HG02798 (cell line): ENCODE measurements at regions not wholly inside any gene's neighbourhood (a gene's known extent, or its start where the extent isn't known, plus 50 kb on each side); places are given as distances from the start of the nearest gene placed in this dataset.

ENCODE experiments used
- ATAC-seq: cut with Tn5 transposase; IDR thresholded peaks from one replicate; pipeline ENCODE4 v1.9.1; 2021; ENCODE audit warnings: mild to moderate bottlenecking; ENCODE audit not compliant: unreplicated experiment, poor library complexity

GRCh38 chr1:244106837-244107493 is 55.9 kb downstream of the ZBTB18 start:
- no peak for ATAC-seq

DNA sequence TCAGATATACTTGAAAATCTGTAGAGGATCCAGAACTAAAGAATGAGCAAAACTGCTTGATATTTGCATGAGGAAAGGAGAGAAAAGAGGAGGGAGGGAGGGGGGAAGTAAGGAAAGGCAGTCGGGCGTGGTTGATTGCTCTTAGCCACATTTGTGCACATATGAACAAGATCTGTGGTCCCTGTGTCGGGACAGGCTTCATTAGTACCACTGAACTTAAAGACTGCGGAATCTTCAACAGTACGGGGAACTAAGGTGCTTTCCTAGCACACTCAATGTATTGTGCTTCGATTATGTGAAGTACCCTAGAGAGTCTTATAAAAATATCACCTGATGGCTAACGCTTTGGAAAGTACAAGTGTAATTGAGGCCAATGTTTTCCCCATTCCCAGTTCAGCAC is 59.9 kb downstream of the ZBTB18 start:
- ATAC-seq: peak; percentile 42

GRCh38 chr1:244112041-244112440 is 61.0 kb downstream of the ZBTB18 start:
- no peak for ATAC-seq

DNA sequence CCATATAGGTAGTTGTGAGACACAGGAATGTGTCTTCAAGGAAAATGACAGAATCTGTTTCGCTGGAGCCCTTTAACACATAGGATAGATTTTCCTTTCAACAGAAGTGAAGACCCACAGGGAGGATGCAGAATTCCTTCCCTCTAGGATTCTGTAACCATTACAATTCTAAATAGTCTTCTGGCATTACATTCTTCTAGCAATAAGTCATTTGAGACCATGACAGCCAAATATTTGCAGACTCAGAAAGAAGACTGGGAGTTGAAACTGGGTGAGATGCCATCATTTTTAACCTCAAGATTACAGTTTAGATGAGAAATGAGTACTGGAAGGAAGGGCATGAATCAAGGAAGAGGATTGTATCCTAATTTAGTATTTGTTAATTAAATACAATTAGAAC is 61.6 kb downstream of the ZBTB18 start:
- no peak for ATAC-seq

GRCh38 chr1:244113532-244114320 is 62.6 kb downstream of the ZBTB18 start:
- no peak for ATAC-seq

DNA sequence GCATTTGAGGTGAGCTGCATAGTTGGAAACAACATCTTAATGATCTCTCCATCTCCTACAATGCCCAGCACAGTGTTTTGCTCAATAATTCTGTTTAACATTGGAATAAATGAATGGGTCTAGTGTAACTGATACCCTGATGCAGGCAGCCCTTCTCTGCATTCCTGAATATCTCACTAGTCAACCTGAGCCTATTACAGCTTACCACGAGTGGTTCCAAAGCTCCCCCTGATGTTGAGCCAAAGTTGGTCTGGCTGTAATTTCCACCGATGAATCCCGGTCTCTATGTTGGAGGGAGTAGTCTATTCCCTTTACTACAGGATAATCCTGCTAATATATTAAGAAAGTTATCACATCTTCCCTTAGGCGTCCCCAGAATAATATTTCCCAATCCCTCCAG is 63.8 kb downstream of the ZBTB18 start:
- ATAC-seq: no peak

GRCh38 chr1:244116946-244117345 is 65.9 kb downstream of the ZBTB18 start:
- ATAC-seq: no peak

- no peak for ATAC-seq
Measured at GRCh38 chr1:244118109-244118761, 67.2 kb downstream of the ZBTB18 start.

DNA sequence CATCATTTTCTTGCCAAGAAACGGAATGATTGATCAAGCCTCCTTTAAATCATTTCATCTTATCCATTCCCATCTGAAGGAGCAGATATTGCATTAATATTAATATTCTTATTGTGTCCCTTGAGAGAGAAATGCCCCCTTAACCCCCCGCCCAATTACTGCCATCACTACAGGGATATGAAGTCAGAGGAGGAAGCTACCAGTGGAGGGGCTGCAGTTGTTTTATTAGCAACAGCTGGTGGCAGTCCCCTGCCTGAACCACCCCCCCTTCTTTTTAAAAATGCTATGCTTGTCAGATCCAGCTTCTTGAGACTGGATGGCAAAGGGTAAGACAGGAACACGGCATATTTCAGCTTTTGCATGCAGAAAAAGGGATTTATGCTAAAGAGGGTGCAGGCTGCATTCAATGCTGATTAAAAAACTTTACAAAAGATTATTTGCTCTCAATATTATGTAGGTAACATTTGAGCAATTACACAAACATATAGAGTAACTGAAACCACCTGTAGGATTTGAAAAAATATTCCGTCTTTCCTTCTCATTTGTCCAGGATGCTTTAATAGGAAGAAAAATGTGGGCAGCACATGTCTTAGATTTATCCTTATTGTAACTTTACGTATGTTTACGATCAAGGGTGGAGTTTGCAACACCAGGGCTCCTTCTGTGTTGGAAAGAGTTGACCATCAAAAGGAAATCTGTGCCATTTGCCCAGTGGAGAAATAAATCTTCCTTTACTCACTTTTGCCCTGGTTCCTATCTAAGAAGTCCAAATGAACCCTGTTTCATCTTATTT is 77.7 kb downstream of the ZBTB18 start:
- no peak for ATAC-seq

DNA sequence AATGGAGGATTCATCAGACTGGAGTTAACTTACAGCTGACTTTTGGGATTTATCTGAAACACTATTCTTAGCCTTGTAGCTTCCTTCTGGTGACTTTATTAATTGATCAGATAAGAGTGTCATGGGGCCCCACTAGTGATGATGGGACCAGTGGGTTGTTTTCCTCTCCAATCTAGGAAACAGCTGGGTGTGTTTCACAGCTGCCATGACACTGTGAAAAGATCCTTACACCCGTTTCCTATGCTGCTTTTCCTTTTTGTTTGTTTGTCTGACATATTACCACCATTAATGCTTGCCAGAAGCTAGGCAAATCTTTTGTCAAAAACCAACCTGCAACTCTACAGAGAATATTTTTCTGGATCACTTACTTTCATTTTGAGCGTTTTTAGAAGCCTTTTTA is 86.2 kb downstream of the ZBTB18 start:
- no peak for ATAC-seq

- no peak for ATAC-seq
Measured at GRCh38 chr1:244137725-244138124, 86.6 kb downstream of the ZBTB18 start.

- ATAC-seq: no peak
Measured at GRCh38 chr1:244138399-244138798, 87.3 kb downstream of the ZBTB18 start.

GRCh38 chr1:244139655-244140054 is 88.6 kb downstream of the ZBTB18 start:
- no peak for ATAC-seq

- no peak for ATAC-seq
Measured at GRCh38 chr1:244140420-244140819, 89.3 kb downstream of the ZBTB18 start.

DNA sequence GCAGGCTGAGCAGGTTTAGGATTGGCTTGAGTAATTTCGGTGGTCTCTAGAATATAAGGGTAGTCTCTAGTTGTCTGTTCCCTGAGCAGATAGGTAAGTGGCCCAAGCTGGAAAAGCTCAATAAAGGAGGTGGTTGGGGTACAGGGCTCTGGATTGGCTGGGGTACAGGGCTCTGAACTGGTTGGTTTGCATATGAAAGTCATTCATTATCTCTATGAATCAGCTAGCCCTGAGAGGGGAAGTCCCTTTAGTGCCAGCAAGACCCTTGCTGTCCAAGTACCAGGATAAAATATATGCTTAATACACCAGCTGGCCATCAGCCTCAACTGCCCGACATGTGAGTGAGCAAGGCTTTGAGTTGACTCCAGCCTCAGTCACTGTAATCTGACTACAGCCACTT is 93.0 kb downstream of the ZBTB18 start:
- no peak for ATAC-seq

- ATAC-seq: no peak
Measured at GRCh38 chr1:244150071-244150470, 99.0 kb downstream of the ZBTB18 start.

- ATAC-seq: no peak
Measured at GRCh38 chr1:244150665-244151064, 99.6 kb downstream of the ZBTB18 start.

- ATAC-seq: no peak
Measured at GRCh38 chr1:244151537-244151936, 100.5 kb downstream of the ZBTB18 start.

GRCh38 chr1:244154508-244154871 is 103.4 kb downstream of the ZBTB18 start:
- no peak for ATAC-seq

DNA sequence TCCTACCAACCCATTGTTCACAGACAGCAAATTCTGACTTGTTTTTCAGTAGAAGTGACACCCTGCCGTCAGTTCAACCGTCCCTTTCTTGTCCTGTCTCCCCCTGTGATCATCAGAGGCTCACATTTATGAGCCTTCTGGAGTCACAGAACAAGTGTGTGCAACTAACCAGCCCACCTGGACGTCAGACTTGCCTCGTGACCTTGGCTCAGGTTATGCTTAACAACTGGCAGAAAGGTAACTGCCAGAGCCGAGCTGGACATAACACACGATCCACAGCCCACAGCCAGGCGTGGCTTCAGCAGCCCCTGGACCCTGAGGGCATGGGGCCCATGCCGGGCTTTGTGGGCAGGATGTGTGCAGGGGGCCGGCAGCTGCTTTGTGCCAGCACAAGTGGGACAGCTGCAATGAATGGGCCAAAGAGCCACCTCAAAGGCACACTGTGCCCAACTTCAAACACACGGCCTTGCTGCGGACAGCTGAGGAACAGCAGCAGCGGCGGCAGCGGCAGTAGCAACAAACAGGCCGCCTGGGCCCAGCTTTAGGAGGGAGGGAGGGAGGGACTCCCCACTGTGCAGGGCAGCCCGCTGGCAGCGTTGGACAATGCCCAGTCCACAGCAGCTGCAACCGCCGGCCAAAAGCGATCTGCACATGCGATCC is 103.9 kb downstream of the ZBTB18 start:
- ATAC-seq: no peak
